ENCODE measurements at regions not wholly inside any gene's neighbourhood (a gene's known extent, or its start where the extent isn't known, plus 50 kb on each side); places are given as distances from the start of the nearest gene placed in this dataset.

DNA sequence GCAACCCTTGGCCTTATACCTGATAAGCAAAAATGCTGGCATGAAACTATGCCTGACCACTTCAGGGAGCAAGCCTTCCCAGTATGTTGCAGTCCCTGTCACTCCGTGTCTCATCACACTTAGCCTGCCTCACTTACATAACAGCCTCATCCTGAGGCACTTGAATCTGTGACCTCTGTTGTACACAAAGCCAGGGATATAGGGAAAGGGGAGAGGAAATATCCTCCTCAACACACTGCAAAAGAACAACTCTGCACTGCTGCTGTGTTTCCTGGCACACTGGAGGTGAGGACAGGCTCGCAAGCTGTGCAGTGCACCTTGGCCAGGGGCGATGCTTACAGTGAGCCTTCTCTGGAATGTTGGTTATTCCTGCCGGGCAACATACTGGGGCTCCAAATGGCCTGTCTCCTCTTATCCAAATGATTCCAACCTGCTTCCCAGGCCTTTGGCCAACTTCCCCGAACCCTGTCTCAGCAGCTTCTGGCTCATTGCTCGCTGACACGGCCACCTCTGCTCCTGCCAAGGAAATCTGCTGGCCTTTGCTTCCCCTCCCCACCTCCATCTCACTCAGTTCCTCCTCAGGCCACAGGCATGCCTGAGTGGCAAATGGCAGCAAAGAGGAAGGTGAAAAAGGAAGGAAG, 109.2 kb downstream of the CD47 start:
- H3K36me3 ChIP-seq (ENCODE audit: control insufficient read depth, insufficient read depth, low read length): no peaks in the 10 kb centered on the region
- H3K4me3 ChIP-seq (ENCODE audit: low read length): no peak overlapping the region
- no peaks in the 10 kb centered on the region for H3K27me3 ChIP-seq (ENCODE audit: control insufficient read depth, insufficient read depth, low read length)
- H3K4me1 ChIP-seq (ENCODE audit: control insufficient read depth, insufficient read depth, low read length): no peaks in the 10 kb centered on the region
- no peaks in the 10 kb centered on the region for H3K9me3 ChIP-seq (ENCODE audit: control insufficient read depth, insufficient read depth, low read length)
- no CpG with 5 or more reads among the region's 7 CpGs for WGBS (ENCODE audit: insufficient coverage, insufficient read length)
- DNase-seq (ENCODE audit: low read depth, low spot score): no peak
- no peak overlapping the region for H3K27ac ChIP-seq (ENCODE audit: low read length)

DNA sequence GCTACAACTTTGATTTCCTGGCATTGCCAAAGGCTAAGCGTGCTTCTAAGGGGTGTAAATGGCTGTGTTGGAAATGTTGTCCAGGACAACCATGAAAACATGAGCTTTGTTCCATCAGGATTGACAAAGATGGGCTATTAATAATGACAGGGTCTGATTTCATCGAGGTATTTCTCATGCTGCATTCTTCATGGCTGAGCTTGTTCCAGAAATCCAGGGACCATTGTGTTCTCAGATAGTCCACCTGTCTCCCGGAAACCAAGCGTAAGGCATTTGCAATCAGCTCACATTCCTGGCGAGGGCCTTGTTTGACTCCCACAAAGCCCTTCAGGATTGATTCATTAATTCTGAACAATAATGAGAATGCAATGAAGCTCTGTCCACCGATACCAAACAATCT, 111.3 kb downstream of the CD47 start:
- Histone ChIP-seq H3K4me1 (ENCODE audit: control insufficient read depth, insufficient read depth, low read length) (no peaks in the 10 kb centered on the region), H3K36me3 (ENCODE audit: control insufficient read depth, insufficient read depth, low read length) (no peaks in the 10 kb centered on the region), H3K9me3 (ENCODE audit: control insufficient read depth, insufficient read depth, low read length) (no peaks in the 10 kb centered on the region), H3K4me3 (ENCODE audit: low read length) (no peak overlapping the region), H3K27ac (ENCODE audit: low read length) (no peak overlapping the region), H3K27me3 (ENCODE audit: control insufficient read depth, insufficient read depth, low read length) (no peaks in the 10 kb centered on the region)
- no CpG with 5 or more reads among the region's 6 CpGs for WGBS (ENCODE audit: insufficient coverage, insufficient read length)
- DNase-seq (ENCODE audit: low read depth, low spot score): no peak

DNA sequence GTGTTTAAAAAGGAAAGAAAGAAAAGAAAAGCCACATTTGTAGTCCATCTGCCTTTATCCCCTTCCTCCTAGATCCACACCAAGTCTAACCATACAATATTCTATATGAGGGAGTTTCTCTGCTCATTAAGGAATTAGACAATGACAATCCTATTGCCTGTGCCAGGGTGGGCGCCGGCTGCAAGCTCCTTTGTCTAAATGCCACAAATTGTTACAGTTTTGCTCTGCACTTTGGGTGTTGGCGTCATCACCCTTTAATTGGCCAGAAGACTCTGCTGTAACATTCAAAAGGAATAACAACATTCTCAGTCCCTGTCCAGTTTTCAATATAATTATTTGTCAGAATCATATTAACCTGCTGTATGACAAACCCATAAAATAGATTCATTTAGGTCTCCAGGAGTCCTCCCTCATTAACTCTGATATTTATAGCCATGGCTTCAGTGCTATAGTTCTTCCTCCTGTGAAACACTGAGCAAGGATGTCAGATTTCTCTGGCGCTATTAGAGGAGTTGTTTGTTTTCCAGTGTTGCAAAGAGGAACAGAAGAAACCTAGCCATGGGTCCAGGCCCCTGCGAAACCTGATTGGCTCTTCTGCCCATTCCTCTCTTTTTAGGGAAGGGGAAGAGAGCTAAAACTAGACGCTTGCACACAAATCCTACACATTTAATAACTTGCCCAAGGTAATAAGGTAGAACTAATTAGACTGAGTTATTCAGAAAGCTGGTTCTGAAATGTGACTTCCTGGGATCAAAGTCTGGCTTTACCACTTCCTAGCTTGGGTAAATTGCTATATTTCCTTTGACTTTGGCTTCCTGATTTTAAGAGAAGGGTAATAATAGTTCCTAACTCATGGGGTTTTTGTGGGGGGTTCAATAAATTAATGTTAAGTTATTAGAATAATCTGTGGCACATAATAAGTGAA, 112.4 kb downstream of the CD47 start:
- DNase-seq (ENCODE audit: low read depth, low spot score): no peak
- WGBS (ENCODE audit: insufficient coverage, insufficient read length): no CpG with 5 or more reads among the region's 6 CpGs
- H3K27ac ChIP-seq (ENCODE audit: low read length): no peak overlapping the region
- H3K27me3 ChIP-seq (ENCODE audit: control insufficient read depth, insufficient read depth, low read length): no peaks in the 10 kb centered on the region
- no peaks in the 10 kb centered on the region for H3K4me1 ChIP-seq (ENCODE audit: control insufficient read depth, insufficient read depth, low read length)
- H3K4me3 ChIP-seq (ENCODE audit: low read length): no peak overlapping the region
- no peaks in the 10 kb centered on the region for H3K36me3 ChIP-seq (ENCODE audit: control insufficient read depth, insufficient read depth, low read length)
- H3K9me3 ChIP-seq (ENCODE audit: control insufficient read depth, insufficient read depth, low read length): no peaks in the 10 kb centered on the region

DNA sequence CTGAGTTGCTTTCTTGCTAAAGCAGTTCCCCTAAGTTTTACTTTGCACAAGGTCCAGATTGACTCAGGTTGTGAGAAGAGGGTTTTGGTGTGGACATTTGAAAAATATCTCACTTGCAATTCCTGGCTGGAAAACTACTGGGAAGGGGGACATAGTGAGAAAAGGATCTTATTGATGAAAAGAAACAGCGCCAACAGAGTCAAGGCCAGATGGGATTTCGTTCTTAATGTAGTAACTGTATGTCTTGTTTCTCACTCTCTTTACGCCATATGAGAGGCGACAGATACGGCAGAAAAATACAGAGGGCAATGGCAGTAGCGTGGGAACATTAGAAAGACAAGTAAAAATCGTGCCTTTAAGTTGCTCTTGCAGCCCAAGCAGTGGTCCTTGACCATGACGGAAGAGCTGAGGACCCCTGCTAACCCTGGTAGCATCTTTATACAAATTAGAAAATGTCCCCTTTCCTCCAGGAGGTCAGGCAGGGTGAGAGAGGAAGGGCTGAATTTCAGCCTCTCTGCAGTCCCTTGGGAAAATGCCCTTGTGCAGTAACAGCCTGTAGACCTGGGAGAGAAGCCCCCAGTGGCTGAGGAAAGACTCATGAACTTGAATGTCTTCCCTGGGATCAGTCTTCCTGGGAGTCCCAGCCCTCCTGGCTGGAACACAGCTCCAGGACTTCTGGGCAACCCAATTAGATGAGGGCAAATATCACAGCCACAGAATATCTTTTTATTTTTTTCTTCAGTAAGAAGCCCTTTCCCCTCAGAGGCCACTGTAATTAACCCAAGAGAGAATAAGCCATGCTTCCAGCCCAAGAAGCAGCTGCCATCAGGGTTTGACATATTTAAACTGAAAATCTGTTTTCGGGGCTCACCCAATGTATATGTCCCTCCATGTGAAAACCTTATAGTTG, 113.4 kb downstream of the CD47 start:
- Histone ChIP-seq H3K4me3 (ENCODE audit: low read length) (no peak overlapping the region), H3K4me1 (ENCODE audit: control insufficient read depth, insufficient read depth, low read length) (no peaks in the 10 kb centered on the region), H3K9me3 (ENCODE audit: control insufficient read depth, insufficient read depth, low read length) (no peaks in the 10 kb centered on the region), H3K27ac (ENCODE audit: low read length) (no peak overlapping the region), H3K36me3 (ENCODE audit: control insufficient read depth, insufficient read depth, low read length) (no peaks in the 10 kb centered on the region), H3K27me3 (ENCODE audit: control insufficient read depth, insufficient read depth, low read length) (no peaks in the 10 kb centered on the region)
- WGBS (ENCODE audit: insufficient coverage, insufficient read length): no CpG with 5 or more reads among the region's 9 CpGs
- DNase-seq (ENCODE audit: low read depth, low spot score): no peak

DNA sequence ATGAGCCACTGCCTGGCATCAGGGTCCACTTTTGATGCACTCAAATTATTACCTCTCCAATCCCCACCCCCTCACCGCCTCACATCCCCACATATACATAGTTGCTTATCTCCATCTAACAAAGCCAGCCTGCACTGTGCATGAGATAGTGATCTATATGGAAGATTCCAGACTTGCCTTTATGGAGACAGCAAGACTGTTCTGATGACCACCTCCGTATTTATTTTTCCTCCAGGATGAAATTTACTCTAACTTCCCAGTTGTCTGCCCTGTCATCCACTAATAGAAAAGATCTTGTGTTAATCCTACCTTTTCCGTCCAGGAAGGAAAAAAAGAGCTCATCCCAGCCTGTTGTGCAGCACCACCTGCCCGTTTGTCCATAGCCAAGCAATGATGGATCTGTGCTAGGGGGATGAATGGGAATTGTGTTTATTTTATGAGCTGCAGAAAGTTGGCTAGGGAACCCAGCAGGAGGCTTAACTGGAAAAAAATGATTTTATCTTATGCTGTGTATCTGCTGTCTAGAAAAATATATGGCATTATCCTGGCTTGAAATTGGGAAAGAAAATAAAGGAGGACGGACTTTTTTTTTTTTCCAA, 114.5 kb downstream of the CD47 start:
- DNase-seq (ENCODE audit: low read depth, low spot score): no peak
- no CpG with 5 or more reads among the region's 5 CpGs for WGBS (ENCODE audit: insufficient coverage, insufficient read length)

DNA sequence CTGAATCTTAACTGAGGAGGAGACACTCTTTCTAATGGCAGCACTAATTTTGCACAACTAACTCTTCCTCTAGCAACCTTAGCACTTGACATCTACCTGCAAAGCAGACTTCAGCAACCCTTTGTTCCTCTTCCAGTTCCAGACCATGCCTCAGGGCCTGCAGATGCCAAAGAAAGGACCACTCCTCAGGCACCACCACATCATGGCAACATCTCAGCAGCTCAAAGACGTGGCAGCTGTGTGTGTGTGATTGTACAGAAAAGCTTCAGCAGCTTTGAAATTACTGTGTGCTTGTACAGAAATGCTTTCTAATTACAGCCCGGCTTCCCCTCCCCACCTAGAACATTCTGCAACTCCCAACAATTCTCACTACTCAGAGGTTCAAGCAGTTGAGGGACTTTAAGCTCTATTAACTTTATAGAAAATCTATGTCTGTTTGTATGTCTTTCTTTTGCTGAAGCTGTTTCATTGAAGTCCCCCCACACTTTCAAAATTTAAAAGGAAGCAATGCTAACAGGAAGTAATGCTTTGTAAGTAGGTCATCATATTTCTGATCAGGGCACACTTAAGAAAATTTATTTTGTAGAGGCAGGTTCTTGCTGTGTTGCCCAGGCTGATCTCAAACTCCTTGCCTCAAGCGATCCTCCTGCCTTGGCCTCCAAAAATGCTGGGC, 115.2 kb downstream of the CD47 start:
- no peaks in the 10 kb centered on the region for H3K9me3 ChIP-seq (ENCODE audit: control insufficient read depth, insufficient read depth, low read length)
- DNase-seq (ENCODE audit: low read depth, low spot score): no peak
- no peaks in the 10 kb centered on the region for H3K4me1 ChIP-seq (ENCODE audit: control insufficient read depth, insufficient read depth, low read length)
- H3K27me3 ChIP-seq (ENCODE audit: control insufficient read depth, insufficient read depth, low read length): no peaks in the 10 kb centered on the region
- H3K4me3 ChIP-seq (ENCODE audit: low read length): no peak overlapping the region
- no peak overlapping the region for H3K27ac ChIP-seq (ENCODE audit: low read length)
- H3K36me3 ChIP-seq (ENCODE audit: control insufficient read depth, insufficient read depth, low read length): no peaks in the 10 kb centered on the region
- no CpG with 5 or more reads among the region's 3 CpGs for whole genome bisulfite sequencing (ENCODE audit: insufficient coverage, insufficient read length)

More for the DNA sequence above, 114.5 kb downstream of the CD47 start:
- Histone ChIP-seq H3K27ac (ENCODE audit: low read length) (no peak overlapping the region), H3K4me3 (ENCODE audit: low read length) (no peak overlapping the region), H3K9me3 (ENCODE audit: control insufficient read depth, insufficient read depth, low read length) (no peaks in the 10 kb centered on the region), H3K27me3 (ENCODE audit: control insufficient read depth, insufficient read depth, low read length) (no peaks in the 10 kb centered on the region), H3K36me3 (ENCODE audit: control insufficient read depth, insufficient read depth, low read length) (no peaks in the 10 kb centered on the region), H3K4me1 (ENCODE audit: control insufficient read depth, insufficient read depth, low read length) (no peaks in the 10 kb centered on the region)

DNA sequence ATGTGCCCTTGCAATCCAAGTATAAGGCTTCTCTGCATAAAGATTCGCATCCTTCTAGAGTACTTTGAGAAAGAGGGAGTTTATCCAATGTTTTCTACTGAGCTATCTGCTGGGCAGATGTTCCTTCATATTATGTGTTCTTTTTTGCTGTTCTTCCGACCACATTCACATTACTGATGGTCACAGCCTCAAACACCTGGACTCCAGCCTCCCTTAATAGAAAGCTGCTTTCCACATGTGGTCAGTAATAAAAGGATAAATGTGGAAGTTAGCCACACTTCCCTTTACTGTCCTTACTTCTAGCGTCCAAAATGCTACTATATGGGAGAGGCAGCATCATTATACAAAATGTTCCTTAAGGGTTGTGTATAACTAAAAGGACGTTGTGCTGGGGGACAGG, 116.9 kb downstream of the CD47 start:
- WGBS (ENCODE audit: insufficient coverage, insufficient read length): no CpG with 5 or more reads among the region's 4 CpGs
- Histone ChIP-seq H3K9me3 (ENCODE audit: control insufficient read depth, insufficient read depth, low read length) (no peaks in the 10 kb centered on the region), H3K36me3 (ENCODE audit: control insufficient read depth, insufficient read depth, low read length) (no peaks in the 10 kb centered on the region), H3K4me1 (ENCODE audit: control insufficient read depth, insufficient read depth, low read length) (no peaks in the 10 kb centered on the region; the same call in 1 of the 2 replicates), H3K27ac (ENCODE audit: low read length) (no peak overlapping the region), H3K27me3 (ENCODE audit: control insufficient read depth, insufficient read depth, low read length) (no peaks in the 10 kb centered on the region), H3K4me3 (ENCODE audit: low read length) (no peak overlapping the region)
- no peak for DNase-seq (ENCODE audit: low read depth, low spot score)

DNA sequence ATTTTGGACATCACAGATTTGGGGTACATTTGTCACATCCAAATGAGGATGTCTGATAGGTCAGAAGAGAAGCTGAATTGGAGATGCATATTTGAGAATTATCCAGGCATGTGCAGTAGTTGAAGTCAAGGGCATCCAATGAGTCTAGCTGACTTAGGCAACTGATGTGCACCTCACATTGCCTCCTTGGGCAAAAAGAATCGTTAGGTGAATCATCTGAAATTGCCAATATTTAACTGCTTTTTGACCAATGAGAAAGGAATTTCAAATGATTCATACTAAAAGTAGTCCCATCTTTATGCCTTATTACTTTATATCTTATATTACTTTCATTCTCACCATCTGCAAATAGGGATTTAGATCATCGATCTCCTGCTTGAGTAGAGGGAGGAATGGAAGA, 117.7 kb downstream of the CD47 start:
- Histone ChIP-seq H3K27ac (ENCODE audit: low read length) (no peak overlapping the region), H3K36me3 (ENCODE audit: control insufficient read depth, insufficient read depth, low read length) (no peaks in the 10 kb centered on the region), H3K4me3 (ENCODE audit: low read length) (no peak overlapping the region), H3K4me1 (ENCODE audit: control insufficient read depth, insufficient read depth, low read length) (no peaks in the 10 kb centered on the region; the same call in 1 of the 2 replicates), H3K27me3 (ENCODE audit: control insufficient read depth, insufficient read depth, low read length) (no peaks in the 10 kb centered on the region), H3K9me3 (ENCODE audit: control insufficient read depth, insufficient read depth, low read length) (no peaks in the 10 kb centered on the region)
- no peak for DNase-seq (ENCODE audit: low read depth, low spot score)
- WGBS (ENCODE audit: insufficient coverage, insufficient read length): no CpG with 5 or more reads among the region's 2 CpGs

DNA sequence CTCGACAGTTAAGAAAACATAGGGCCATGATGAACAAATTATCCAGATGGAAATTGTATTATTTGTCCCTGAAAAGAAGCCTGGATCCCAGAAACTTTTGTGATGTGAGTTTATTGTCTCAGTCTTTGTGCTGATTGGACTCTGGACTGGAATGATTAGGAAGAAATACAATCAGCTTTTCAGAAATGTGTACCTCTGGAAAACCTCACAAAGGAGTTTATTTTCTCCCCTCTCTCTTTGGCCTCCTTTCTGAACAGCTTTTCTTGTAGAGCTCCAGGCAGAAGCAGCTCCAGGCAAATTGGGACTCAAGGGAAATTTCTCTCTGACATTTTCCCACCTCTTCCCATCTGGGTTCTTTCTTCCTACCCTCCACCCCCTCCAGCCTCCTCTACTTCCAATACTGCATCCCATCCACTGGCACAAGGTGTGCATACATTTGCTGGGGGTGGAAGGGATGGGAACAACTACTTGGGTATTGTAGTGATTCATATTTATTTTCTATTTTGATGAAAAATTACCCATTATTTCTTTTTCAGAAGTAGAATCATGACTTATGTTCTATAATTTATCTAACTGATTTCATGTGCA, 119.7 kb downstream of the CD47 start:
- no CpG with 5 or more reads among the region's 1 CpG for WGBS (ENCODE audit: insufficient coverage, insufficient read length)
- no peaks in the 10 kb centered on the region for H3K36me3 ChIP-seq (ENCODE audit: control insufficient read depth, insufficient read depth, low read length)
- no peak for DNase-seq (ENCODE audit: low read depth, low spot score)

More for the DNA sequence above, 119.7 kb downstream of the CD47 start:
- H3K9me3 ChIP-seq (ENCODE audit: control insufficient read depth, insufficient read depth, low read length): no peaks in the 10 kb centered on the region
- H3K27me3 ChIP-seq (ENCODE audit: control insufficient read depth, insufficient read depth, low read length): no peaks in the 10 kb centered on the region
- H3K4me3 ChIP-seq (ENCODE audit: low read length): no peak overlapping the region
- no peak overlapping the region for H3K27ac ChIP-seq (ENCODE audit: low read length)
- no peaks in the 10 kb centered on the region; the same call in 1 of the 2 replicates for H3K4me1 ChIP-seq (ENCODE audit: control insufficient read depth, insufficient read depth, low read length)
